NCI-H187 (cell line): ENCODE measurements at regions not wholly inside any gene's neighbourhood (a gene's known extent, or its start where the extent isn't known, plus 50 kb on each side); places are given as distances from the start of the nearest gene placed in this dataset.
A peak's percentile ranks its signal among the peaks of the same experiment; 100 is the strongest.

Source experiments
- DNase-seq, 2 experiments: peaks; one replicate each; lab custom pipeline; 2025; lab: John Stamatoyannopoulos, UW

GRCh38 chr7:68304536-68304935 lies 1293.7 kb upstream of the AUTS2 start:
- no peak for DNase-seq

DNA sequence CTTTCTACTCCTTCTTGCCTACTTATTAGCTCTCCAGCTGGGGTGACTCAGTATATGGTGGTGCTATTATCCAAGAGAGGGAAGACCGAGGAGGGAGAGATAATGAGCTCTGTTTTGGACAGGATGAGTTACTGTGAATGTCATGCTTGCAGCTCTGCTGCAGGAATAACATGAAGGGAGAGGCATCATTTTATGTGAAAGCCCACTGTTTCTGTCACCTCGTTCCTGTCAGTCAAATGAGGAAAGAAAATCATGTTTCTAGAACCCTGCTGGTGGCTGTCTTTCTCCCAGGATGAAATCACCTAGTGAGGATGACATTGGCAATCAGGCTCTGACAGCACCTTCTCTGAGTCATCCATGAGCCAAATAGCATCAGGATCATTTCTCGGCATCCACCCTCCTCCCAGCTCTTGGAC lies 1291.6 kb upstream of the AUTS2 start:
- DNase-seq: no peak

DNA sequence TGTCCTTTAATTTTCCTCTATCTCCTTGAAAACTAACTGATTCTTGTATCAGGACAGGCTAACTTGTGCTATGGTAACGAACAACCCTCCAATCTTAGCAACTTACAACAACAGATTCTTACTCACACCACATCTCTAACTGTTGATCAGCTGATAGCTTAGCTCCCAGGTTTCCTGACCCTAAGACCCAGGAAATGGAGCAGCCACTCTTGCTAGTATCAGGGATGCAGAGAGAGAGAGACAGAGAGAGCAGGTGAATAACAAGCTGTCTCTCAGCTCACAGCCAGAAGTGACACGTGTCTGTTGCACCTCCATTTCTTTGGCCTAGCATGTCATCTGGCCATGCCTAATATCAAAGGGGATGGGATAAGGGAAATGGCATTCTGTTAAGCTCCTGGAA lies 1289.0 kb upstream of the AUTS2 start:
- no peak for DNase-seq

GRCh38 chr7:68309806-68310205 lies 1288.5 kb upstream of the AUTS2 start:
- DNase-seq: no peak

GRCh38 chr7:68311958-68312357 lies 1286.3 kb upstream of the AUTS2 start:
- DNase-seq: no peak

- DNase-seq: no peak
These were observed 1284.5 kb upstream of the AUTS2 start for GRCh38 chr7:68313806-68314205.

DNA sequence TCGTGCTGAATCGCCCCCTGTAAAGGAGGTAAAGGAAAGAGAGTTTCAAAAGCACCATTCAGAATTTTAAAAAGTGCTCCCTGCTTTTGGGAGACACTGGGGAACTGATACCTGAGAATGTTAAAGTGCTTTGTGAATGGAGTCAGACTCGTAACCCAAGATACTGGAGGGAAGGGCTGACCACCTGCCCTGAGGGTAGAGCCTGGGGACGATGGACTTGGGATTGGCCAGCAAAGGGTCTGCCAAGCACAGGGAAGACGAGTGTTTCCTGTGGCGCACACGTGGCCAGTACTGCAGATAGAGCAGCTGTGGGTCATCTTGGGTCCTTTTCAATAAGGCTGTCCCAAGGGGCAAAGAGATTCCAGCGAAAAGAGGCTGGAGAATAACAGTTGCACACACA lies 1284.1 kb upstream of the AUTS2 start:
- DNase-seq: no peak

DNA sequence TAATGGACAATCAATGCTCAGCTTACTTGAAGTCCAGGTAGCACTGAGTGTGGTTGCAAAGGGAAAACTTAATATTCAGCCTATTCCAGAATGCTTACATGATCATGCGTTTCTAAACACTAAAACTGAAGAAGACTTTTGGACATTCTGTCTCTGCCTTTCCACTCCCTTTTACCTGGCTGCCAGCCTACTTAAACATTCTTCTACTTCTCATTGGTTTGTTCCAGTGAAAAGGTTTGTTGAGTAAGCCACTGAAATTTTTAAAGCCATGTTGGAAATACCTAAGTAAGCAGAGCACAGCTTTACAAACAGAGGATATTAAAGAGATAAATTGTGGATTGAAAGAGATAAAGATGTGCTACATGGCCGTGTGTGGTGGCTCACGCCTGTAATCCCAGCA lies 1280.8 kb upstream of the AUTS2 start:
- no peak for DNase-seq

DNA sequence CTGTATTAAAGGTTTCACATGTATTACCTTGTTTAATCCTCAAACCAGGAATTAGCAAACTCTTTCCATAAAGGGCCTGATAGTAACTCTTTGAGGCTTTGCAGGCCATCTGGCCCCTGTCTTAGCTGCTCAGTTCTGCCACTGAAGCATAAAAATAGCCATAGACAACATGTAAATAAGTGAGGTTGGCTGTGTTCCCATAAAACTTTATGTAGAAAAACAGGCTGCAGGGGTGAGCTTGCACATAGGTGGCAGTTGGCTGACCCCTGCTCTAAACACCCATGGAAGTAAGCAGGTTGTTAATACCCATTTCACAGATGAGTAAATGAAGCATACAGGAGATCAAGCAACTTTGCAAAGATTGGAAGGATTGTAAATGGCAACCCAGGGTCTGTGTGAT lies 1279.2 kb upstream of the AUTS2 start:
- DNase-seq: no peak

DNA sequence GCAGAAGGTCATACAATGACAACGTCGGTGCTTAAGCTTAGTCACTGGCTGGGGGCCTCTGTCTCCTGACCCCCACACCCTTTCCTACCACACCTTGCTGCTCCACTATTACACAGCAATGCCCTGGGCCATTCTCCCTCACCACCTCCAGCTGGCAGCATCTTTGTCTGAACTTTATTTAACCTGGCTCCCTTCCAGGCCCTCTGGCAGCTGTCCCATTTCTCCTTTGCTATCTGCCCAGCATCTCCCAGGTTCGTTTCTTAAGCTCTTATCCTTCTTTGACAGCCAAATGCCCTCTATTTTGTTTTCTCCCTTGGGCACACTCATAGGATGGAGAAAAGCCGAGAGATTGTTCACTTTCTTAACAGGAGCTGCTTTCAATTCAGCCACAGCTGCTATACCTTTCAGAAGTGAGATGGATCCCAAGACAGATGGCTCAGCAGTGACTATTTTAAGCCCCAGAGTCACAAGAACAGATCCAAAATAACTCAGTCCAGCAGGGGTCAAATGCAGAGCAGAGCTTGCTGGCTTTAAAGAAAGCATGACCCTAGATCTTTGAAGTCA lies 1277.1 kb upstream of the AUTS2 start:
- peak; percentile 81 to 95 for DNase-seq

GRCh38 chr7:68321776-68322496 lies 1276.3 kb upstream of the AUTS2 start:
- peak in 1 of 2 experiments; percentile 28 for DNase-seq

GRCh38 chr7:68324621-68325020 lies 1273.7 kb upstream of the AUTS2 start:
- no peak for DNase-seq

DNA sequence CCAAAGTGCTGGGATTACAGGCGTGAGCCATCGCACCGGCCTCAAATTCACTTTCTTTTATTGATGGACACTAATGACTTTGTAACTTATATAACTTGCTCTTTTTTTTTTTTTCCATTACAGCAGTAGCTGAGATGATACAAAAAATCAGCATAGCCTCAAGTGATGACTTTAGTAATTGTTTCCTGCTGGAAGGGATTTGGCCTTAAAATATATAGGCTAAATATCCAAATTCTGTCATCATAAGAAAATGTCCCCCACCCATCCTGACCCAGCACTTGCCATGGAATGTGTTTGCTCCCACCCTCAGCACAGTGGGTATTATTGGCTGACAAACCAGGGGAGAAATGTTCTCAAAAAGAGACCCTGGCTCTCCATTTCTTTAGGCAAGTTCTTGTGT lies 1264.1 kb upstream of the AUTS2 start:
- DNase-seq: no peak

- DNase-seq: no peak
These were observed 1263.5 kb upstream of the AUTS2 start for GRCh38 chr7:68334636-68335272.

DNA sequence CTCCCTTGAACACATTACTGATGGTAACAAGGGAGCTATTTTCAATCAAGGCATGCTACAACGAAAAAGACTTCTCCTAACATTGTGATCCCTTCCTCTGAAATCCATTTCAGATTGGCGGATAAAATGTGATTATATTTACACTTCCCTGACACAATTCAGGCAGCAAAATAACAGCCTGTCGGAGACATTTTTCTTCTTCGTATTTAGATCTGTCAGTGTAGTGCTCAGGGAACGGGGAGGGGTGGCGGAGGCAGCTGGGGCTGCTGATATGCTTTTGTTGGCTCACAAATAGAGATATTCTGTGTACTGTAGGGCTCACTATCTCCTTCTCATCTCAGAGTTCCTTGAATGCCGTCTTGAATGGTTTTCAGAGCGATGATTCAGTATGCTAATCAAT lies 1261.7 kb upstream of the AUTS2 start:
- DNase-seq: no peak

DNA sequence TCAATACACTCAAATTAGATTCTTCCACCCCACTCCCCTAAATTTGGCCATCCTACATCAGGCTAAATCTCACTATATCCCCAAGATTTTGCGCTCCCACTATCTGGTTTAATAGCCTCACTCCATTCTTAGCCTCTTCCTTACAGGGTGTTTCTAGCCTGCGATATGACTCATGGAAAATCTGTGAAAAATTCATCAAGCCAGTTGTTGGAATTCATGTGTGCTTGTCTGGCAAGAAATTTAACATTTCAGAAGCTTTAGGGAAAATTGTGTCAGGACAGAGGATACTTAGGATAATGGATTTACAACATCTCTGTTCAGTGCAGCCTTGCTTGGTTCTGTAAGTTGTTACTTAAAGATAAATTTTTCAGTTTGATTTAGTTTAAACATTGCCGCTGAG lies 1249.9 kb upstream of the AUTS2 start:
- DNase-seq: no peak

DNA sequence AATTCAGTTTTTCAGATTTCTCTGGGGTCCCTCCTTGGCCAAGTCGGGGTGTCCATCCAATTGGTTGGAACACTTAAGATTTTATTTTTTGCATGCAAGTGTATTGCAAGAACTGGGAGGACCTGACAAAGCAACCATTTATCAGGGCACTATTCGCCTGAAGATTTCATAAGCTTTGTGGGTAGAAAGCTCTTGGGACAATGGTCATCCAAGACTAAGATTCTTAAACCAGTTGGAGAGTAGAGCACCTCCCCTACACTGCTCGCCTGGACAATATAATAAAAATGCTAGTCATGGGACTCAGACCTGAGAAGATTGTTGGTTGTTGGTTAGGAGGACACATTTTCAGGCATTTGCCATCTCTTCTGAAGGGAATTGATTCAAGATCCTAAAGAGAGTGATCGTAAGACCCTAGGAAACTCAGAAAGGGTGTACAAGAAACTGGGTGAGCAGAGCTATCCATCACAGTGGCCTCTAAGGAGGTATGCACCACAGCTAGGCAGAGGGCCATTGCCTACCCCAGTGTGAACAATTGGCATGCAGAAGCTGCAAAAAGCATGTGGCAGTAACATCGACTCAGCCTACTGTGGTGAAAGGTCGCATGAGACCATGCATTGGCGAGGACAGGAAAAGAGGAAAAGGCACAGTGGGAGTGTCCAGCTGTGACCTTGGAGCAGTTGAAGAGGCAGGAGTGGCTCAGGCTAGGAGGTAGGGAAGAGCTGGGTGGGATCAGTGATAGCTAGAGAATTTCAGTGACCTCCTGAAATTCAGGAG lies 1235.3 kb upstream of the AUTS2 start:
- DNase-seq: no peak

DNA sequence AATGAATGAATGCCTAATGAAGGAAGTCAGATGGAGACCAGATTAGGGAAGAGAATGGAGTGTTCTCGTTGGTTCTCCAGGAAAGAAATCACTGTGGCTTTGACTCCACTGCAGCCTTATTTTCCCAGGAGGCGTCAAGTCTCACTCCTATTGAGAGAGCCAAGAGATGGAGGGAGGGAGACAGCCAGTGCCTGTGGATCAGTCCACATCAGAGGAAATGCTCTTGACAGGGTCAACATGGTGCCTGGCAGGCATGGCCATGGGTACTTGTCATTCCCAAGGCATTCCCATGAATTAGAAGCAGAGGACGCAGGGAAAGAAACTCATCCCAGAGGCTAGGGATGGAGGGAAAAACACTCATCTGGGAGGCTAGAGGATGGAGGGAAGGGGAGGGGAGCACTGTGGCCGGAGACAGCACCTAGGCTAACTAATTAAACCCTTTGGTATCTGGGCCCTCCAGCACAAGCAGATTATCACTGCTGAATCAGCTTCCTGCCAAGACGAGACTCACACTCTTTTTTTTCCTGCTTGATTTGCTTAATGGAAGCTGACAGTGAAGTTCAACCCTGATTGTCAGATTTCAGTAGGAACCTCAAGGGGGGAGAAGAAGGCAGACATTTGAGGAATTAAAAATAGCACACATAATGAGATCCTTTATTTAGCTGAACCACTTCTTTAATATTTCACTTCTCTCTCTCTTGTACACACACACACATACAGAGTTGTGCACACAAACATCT lies 1233.2 kb upstream of the AUTS2 start:
- DNase-seq: no peak

GRCh38 chr7:68371985-68372384 lies 1226.3 kb upstream of the AUTS2 start:
- no peak for DNase-seq

DNA sequence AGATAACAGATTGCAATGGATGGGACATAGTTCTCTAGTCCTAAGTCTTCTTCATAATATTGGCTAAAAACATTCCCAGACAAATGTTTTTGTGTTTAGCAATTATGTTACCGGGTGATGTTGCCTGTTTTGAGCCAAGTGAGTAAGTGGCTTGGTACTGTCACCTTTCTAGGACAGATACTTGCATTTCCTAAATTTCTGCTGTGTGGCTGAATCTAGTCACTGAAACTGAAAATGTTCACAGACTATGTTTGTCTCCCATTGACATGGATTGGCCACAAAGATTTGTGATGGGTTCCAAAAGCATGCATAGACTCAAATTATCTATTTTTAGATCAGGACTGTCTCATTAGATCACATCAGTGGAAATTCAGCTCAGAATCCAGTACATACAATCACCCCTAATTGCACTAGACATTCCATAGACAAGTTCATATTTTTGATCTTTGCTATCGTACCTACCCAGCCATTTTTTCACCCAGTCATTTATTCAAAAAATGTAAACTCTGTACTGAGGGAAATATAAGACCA lies 1222.1 kb upstream of the AUTS2 start:
- no peak for DNase-seq

DNA sequence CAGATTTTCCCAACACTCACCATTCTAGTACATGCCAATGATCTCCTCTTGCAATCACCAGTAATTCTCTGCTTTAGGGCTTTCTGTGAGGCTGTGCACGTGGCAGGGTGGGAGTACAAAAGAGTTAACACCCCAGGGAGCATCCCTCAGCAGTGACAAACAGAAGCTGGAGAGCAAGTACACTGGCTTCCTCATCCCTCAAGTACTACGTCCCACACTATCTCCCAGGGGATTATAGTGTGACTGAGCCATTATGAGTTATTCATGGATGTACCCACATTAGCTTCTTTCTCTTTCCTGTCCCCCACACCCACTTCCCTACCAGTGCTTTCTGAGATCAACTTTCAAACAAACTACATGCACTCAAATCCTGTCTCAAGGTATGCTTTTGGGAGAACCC lies 1216.5 kb upstream of the AUTS2 start:
- no peak for DNase-seq

DNA sequence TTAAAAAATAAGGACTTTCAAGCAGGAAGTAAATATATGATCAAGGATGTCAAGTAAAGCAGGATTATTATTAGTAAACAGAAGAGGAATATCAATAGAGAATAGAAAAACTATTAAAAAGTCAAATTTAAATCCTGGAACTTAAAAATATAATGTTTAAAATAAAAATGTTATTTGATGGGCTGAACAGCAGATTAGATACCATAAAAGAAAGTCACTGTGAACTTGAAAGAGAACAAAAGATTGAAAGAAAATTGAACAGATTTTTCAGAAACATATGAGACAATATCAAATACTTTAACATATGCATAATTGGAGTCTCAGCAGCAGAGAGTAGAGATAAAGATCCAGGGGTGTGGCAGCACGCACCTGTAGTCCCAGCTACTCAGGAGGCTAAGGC lies 1213.7 kb upstream of the AUTS2 start:
- DNase-seq: no peak
